Left lobe of liver (tissue), 2 donors: ENCODE measurements at regions not wholly inside any gene's neighbourhood (a gene's known extent, or its start where the extent isn't known, plus 50 kb on each side); places are given as distances from the start of the nearest gene placed in this dataset.
"Not testable (repeated sequence)": the region's sequence is repeated elsewhere in the genome, so short reads cannot be mapped to it uniquely, and the experiment has no call there.

Source experiments
- ATAC-seq: fragments of 200-7000 bp; cut with Tn5 transposase; one replicate; pipeline ENCODE4 v1.9.1; 2020; ENCODE audit warnings: mild to moderate bottlenecking, moderate library complexity
- DNase-seq: peaks from one replicate; pipeline ENCODE4 v3.0.0-alpha.2; 2020; ENCODE audit warnings: low spot score
- donor health status: DM: no; HTN: no; CAD: no; lungs with moderate emphysema.
- donor health status: DM: no; HTN: yes; CAD: no.

DNA sequence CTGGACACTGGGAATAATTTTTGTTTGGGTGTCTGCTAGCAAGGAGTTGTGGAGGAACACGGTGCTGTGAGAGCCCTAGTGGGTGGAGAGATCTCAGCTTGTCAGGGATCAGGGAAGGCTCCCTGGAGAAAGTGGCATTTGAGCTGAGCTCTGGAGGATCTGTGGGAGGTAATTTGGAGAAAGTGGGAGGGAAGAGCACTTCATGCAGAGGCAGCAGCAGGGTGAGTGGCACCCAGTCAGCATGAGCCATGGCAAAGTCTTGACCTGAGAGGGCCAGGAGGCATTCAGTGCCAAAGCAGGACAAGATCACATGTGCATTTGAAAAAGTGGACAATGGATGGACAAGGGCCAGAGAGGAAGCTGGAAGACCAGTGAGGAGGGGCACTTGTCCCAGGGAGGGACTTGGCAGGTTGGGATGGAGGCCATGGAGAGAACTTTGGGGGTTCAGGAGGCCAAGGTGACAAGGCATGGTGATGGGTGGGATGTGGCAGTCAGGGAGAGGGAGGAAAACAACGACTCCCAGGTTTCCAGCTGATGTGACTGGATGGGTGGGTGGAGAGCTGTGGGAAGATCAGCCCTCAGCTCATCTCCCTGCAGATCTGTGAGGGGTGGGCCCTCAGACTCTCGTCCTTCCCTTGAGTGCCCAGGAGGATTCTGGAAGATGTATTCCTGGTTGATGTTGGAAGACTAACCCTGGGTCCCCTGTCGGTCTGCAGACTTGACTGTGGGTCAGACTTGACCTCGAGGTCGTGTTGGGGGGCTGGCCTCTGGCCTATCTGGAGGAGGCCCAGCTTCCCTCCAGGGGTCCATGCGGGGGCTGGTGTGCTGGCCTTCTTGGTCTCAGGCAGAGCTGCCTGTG is 68.9 kb upstream of the PITX1 start:
- ATAC-seq (no peak), DNase-seq (no peak)

DNA sequence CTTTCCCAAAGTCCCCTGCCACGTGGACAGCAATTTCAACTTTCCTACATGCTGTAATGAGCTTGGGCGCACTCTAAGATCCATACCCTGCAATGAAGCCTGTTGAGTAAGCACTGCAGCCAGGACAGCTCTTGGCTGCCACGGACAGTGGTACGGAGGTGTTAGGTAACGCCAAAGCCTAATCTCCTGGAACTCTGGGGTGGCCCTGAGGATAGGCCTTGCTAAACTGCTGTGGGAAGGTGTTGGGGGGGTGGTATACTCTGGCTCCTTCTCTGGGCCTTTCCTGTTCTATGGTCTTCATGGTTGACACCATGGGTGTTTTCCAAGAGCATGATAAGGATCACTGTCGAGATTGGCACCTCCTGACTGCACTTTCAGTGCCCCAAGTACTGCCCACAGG is 66.4 kb upstream of the PITX1 start:
- peak; percentile 53 for ATAC-seq
- DNase-seq: no peak

DNA sequence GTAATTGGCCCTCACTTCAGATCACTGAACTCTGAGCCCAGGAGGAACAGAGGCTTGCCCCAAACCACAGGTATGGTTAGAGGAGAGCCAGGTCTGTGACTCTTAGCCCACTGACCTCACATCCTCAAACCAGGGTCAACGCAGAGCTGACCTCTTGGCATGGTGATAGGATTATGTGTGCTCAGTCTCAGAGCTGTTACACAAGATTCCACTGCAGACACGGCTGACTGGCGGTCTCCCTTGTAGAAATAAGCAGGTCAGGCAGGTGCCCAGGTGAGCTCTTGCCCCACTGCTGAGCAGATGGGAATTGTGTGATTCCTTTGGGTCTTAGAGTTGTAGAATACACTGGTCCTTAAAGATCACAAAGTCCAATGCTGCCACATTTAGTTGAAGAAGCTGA is 66.0 kb upstream of the PITX1 start:
- DNase-seq (no peak), ATAC-seq (peak; percentile 88)

DNA sequence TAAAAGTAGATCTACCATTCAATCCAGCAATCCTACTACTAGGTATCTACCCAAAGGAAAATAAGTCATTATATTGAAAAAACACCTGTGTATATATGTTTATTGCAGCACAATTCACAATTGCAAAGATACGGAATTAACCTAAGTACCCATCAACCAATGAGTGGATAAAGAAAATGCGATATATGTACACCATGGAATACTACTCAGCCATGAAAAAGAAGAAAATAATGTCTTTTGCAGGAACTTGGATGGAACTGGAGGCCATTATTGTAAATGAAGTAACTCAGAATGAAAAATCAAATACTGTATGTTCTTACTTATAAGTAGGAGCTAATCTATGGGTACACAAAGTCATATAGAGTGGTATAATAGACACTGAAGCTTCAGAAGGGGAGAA is 63.4 kb upstream of the PITX1 start:
- no peak for ATAC-seq
- no peak for DNase-seq

DNA sequence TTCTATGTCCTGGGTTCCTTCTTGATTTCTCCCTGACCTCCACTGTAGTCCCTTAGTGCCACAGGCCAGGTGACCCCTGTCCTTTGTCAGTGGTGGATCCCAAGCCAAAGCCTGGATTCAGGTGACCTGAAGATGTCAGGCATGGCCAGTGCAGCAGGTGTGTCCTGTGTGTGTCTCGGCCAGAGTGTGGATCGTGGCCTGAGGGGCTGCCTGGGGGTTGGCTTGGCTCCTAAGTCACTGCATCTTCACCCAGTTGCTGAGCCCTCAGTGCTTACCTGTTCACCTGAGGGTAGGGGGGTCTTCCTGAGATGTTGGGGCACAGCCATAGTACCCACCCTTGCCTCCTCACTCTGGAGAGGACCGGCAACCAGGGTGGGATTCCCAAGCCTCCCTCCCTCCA is 61.8 kb upstream of the PITX1 start:
- DNase-seq (no peak), ATAC-seq (no peak)

DNA sequence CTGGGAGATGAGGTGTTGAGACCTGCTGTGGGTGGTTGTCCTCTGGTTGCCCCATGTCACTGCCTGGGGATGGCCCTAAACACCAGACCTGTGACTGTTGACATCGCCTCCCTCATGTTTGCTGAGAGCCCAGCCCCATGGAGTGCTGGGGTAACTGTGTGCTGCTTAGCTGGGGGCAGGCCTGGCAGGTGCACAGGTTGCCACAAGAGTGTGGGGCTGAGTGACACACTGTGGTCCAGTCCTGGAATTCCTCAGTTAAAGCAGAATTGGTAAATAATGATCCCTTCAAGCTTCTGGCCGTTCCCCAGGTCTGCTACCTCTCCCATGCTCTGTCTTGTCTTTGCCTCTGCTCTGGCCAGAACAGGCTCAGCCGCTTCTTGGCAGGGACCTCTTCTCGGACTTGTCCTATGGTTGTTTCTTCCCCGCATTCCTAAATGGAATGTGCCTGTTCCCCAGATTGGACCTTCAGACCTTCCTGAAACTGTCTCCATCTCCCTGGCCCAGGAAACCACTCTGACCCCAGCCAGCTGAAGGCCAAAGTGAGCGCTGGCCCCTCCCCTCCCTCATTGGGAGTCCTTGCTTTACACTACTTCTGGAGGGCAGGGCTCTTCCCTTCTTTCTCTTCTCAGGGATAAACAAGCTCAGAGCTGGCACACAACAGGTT is 61.2 kb upstream of the PITX1 start:
- DNase-seq: no peak

DNA sequence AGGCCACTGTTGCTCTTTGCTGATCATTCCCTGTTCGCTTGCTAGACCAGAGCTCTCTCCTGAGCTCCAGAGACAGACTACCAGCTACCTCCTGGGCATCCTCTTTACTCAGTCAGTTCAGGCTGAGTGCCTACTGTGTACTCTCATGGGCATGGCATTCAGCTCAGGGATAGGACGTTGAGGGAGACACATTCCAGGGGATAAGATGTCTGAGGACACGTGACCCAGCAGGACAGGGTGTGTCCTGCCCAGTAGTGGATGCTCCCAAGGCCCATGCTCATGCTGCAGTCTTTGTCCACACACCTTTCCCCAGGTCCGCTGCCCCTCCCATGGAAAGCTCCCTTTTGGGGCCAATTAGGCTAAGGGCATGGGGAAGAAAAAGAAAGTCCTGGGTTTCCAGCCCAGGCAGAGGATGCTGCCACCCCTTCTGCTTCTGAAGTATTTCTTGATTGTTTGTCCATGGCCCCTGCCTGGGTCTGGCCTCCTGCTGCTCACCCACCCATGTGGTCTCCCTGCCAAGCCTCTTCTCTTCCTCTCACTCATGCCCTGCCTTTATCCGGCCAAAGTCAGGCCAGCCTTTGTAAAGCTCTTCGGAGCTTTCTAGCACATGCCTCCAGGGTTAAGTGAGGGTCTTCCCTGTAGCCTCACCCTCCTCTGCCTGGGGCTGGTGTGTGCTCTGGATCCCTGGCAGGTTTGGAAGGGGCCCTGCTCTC is 60.5 kb upstream of the PITX1 start:
- no peak for DNase-seq
- no peak for ATAC-seq

More for the DNA sequence above, 61.2 kb upstream of the PITX1 start:
- ATAC-seq: no peak

DNA sequence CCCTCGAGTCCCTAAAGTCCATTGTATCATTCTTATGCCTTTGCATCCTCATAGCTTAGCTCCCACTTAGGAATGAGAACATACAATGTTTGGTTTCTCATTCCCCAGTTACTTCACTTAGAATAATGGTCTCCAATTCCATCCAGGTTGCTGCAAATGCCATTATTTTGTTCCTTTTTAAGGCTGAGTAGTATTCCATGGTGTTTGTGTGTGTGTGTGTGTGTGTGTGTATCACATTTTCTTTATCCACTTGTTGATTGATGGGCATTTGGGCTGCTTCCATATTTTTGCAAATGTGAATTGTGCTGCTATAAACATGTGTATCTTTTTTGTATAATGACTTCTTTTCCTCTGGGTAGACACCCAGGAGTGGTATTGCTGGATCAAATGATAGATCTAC is 59.5 kb upstream of the PITX1 start:
- DNase-seq, ATAC-seq: not testable (repeated sequence)

DNA sequence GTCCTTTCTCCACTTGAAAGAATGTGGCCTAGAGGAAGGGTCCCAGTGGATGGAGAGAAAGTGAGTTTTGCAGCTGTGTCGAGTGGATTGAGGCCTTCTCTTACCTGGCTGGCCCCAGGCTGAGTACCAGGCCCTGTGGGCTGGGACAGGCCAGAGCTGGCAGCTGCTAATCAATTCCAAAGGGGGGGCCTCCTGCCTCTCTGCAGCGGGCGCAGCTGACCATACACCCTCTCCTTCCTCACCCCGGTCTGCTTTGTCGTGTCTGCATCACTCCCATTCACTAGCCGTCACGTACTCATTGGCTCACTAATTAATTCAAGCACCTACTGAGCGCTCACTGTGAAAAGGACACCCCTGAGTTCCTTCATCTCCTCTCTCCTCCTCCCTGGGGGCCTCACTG is 58.4 kb upstream of the PITX1 start:
- DNase-seq: no peak
- no peak for ATAC-seq

DNA sequence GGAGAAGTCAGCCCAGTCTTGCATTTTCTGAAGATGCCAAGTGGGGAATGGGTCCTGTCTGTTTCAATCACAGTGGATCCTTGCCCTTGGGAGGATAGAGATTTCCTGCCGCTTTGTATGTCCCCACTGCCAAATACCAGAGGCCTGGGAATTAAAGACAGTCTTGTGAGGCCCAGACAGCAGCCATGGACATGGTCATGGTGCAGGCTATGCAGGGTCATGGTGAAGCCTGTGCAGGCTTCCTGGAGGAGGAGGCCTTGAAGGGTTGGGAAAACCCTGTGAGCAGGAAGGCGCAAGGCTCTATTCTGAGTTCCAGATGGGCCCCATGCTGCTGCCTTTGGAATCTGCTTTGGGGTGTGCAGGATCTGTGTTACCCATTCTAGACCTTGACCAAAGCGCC is 57.3 kb upstream of the PITX1 start:
- ATAC-seq (no peak), DNase-seq (no peak)

DNA sequence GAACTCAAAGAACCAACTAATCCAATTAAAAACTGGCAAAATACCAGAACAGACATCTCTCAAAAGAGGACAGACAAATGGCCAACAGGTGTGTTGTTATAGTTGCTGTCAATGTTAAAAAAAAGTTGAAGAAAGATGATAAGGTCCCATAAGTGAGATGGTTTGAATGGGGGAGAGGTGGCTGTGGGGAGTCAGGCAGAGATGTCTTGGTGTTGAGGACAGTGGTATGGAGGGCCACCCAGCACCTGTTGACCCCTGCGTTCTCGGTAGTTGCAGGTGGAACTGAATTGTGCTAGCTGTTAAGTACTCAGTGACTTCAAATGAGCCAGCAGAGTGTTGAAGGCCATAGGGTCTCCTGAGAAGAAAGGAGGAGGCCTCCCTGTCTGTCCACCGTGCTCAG is 55.9 kb upstream of the PITX1 start:
- no peak for ATAC-seq
- DNase-seq: no peak

DNA sequence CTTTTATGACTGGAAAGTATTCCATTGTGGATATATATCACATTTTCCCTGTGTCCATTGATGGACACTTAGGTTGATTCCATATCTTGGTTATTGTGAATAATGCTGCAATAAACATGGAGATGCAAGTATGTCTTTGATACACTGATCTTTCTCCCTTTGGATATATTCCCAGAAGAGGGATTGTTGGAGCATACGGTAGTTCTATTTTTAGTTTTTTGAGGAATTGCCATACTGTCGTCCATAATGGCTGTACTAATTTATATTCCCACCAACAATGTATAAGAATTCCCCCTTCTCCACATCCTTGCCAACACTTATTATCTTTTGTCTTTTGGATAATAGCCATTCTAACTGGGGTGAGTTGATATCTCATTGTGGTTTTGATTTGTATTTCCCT is 54.9 kb upstream of the PITX1 start:
- no peak for ATAC-seq
- DNase-seq: no peak

DNA sequence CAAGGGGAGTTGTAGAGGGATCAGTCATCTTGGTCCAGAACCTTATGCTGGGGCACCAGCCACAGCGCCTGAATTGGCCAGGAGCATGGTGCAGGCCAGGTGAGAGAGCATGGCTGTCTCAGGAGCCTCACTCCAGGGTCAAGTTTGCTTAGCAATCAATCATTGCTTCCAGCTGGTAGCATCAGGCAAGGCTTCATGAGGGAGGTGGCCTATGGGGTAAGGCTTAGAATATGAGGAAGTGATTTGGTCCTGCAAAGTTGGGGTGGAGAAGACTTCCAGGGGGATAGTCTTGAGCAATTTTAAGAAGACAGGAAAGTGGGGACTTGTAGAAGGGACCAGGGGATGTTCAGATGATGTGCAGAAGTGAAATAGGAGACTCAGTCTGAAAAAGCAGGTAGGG is 53.9 kb upstream of the PITX1 start:
- ATAC-seq: no peak

DNA sequence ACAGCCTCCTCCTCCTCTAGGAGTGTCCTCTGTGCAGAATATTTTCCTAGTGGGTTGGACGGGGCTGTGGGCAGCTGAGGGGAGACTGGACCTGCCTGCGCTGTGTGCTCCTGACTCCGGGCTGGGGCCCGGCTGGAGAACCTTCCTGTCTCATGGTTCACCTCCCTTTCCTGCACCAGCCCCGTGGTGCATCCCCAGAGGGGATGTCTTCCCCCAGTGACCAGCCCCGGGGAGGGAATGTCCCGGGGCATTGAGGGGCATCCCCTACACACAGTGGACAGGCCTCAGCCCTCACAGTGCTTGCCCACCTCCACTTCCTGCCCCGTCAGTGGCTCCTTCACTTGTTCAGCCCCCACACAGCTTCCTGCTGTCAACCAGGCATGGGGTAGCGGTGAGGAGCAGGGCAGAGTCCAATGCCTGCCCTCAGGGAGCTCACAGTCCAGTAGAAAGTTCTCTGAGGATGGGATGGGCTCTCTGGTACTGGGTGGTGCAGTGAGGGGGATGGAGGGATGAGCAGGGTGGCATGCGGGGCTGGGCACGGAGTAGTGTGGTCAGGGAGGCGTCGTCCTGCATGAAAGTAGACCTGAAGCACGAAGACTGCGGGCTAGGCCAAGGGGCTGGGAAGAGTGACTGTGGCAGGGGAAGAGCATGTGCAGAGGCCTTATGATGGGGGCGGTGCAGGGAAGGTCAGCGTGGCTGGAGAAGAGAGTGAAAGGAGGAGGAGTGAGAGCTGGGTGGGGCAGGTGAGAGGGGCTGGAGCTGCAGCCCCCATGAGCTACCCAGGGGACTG is 52.1 kb upstream of the PITX1 start:
- DNase-seq (no peak), ATAC-seq (no peak)

More for the DNA sequence above, 53.9 kb upstream of the PITX1 start:
- DNase-seq: no peak

DNA sequence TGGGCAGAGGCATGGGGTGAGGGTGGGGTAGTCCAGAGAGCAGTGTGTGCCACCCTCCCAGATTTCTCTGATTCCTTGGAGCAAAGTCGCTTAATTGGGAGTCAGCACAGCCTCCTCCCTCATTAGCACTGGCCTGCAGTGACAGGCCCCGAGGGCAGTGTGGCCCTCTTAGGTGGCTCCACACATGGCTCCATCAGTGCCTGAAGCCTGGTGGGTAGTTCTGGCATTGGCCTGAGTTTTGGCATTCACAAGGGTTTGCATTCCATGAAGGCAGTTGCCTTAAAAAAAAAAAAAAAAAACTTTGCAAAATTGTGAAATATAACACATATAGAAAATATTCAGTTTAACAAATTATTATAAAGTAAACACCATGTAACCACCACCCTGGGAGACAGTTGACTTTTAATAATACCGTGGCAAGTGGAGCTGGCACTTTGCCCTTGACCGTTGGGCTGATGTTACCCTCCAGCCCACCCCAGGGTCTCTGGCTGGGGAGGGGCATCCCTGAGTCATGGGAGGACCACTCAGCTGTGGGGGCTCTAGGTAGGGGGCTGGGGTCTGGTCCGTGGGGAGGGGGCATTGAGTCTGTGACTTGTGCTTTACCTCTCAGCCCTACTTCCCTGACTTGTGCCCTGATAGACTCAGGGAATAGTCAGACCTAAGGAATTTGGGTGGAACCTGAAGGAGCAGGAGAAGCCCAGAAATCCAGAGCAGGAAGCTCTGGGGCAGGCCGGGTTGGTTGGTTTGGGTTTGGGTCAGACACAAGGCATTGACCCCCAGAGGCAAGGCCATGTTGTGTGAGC is 51.3 kb upstream of the PITX1 start:
- ATAC-seq (no peak), DNase-seq (no peak)
